ENCODE measurements at regions not wholly inside any gene's neighbourhood (a gene's known extent, or its start where the extent isn't known, plus 50 kb on each side); places are given as distances from the start of the nearest gene placed in this dataset.

DNA sequence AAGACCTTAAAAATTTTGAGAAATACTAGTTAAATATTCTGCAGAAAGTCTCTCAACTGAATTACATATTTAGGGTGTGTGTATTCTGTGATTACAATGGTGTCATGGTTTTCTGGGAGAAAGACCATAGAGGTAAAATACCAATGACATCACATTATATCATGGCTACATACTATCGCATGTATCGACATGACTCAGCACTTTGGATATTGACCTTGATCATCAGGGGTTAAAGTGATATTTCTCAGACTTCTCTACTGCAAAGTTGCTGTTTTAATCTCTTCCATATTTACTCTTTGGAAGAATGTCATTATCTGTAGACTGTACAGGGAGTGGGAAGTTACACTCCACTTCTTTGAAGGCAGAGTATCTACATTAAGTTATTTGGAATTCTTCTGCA is 1046.6 kb downstream of the FAM181B start:
- H3K4me3 ChIP-seq (replicated peaks in 1 of 3; ENCODE audit: insufficient read depth in 1 of 3, low read depth in 2 of 3, low read length in 3 of 3), result no peak overlapping the region
- no peak overlapping the region for H3K4me2 ChIP-seq (ENCODE audit: low read depth, low read length)
- FAIRE-seq (no peak), ATAC-seq (no peak), DNase-seq (ENCODE audit: low spot score) (no peak)
- no TSS peak for BruUV-seq (replicated peaks)
- WGBS (ENCODE audit: low lambda C conversion rate), result 48% methylated on average over 2 of the region's 2 CpGs
- in situ Hi-C loops (cut with HindIII; ENCODE audit: extremely low pct_ligation_motif_present, low pct_unique_long_range_greater_than_20kb), result no loop called here
- H2AFZ ChIP-seq (ENCODE audit: low read length), result no peak overlapping the region
- intact Hi-C loops (cut with micrococcal nuclease; ENCODE audit: unreplicated experiment), result no loop called here
- no peaks in the 10 kb centered on the region for H4K20me1 ChIP-seq (ENCODE audit: insufficient read depth, low read length)
- no peaks in the 10 kb centered on the region for H3K79me2 ChIP-seq (ENCODE audit: insufficient read depth, low read length)
- H3K27me3 ChIP-seq (ENCODE audit: control insufficient read depth in 1 of 2, insufficient read depth in 2 of 2, low read length in 2 of 2), result no peaks in the 10 kb centered on the region
- no peaks in the 10 kb centered on the region for H3K4me1 ChIP-seq (ENCODE audit: insufficient read depth, low read length)
- POLR2A ChIA-PET, result no interaction called here
- CTCF ChIA-PET (ENCODE audit: low intra/inter-chr PET ratio, low total read pairs), result no interaction called here
- H3K9me3 ChIP-seq (ENCODE audit: low read length), result no peaks in the 10 kb centered on the region
- H3K9ac ChIP-seq (ENCODE audit: insufficient read depth, low read depth, low read length), result no peak overlapping the region
- no peaks in the 10 kb centered on the region for H3K36me3 ChIP-seq (replicated peaks in 1 of 2; ENCODE audit: control insufficient read depth in 1 of 2, insufficient read depth in 2 of 2, low read length in 2 of 2)
- H3K27ac ChIP-seq (ENCODE audit: extremely low read length, insufficient read depth, low read length), result no peak overlapping the region
- TF ChIP-seq ZNF280D (CRISPR knock-in tag; IDR thresholded peaks at IDR 0.05) (no peak), NFE2L2 (IDR thresholded peaks at IDR 0.05; ENCODE audit: low read length) (peak; percentile 82), MAFF (IDR thresholded peaks at IDR 0.05; ENCODE audit: low read depth, low read length) (peak; percentile 79), CREB1 (IDR thresholded peaks at IDR 0.05) (0 out of 2 replicates have a peak, but pooled peaks have one; percentile 26), CREB1 (CRISPR knock-in tag; IDR thresholded peaks at IDR 0.05) (no peak), MAFK (conservative IDR thresholded peaks at IDR 0.05 in 1 of 2, IDR thresholded peaks at IDR 0.05 in 1 of 2; ENCODE audit: low read length in 2 of 2) (peak; percentile 80 to 83), CREM (IDR thresholded peaks at IDR 0.05) (no peak), CREM (CRISPR knock-in tag; IDR thresholded peaks at IDR 0.05) (no peak)
